Activated CD8-positive, alpha-beta T cell treated with anti-CD3 and anti-CD28 coated beads for 36 hours (primary cell): ENCODE measurements at regions not wholly inside any gene's neighbourhood (a gene's known extent, or its start where the extent isn't known, plus 50 kb on each side); places are given as distances from the start of the nearest gene placed in this dataset.

ENCODE experiments used
- ATAC-seq: fragments of 200-7000 bp; cut with Tn5 transposase; one replicate; pipeline ENCODE4 v1.10.0; 2021; ENCODE audit warnings: mild to moderate bottlenecking, moderate library complexity
- CTCF ChIA-PET: fragments of 350-600 bp; sonication (Branson Sonifier 250); formaldehyde crosslinking; loops from one replicate; lab custom pipeline; 2021; ENCODE audit warnings: antibody characterized with exemption; lab: Charles Lee
- POLR2A ChIA-PET: fragments of 350-600 bp; sonication (Branson Sonifier 250); formaldehyde crosslinking; loops from one replicate; lab custom pipeline; 2021; ENCODE audit warnings: antibody characterized with exemption; lab: Charles Lee
- DNase-seq: peaks from one replicate; pipeline ENCODE4 v3.0.0-alpha.2; 2020
- H3K27ac Mint-ChIP-seq: one replicate; pipeline ENCODE4 v1.8.0; 2021; ENCODE audit warnings: mild to moderate bottlenecking, mixed read lengths
- H3K27me3 Mint-ChIP-seq: one replicate; pipeline ENCODE4 v1.8.0; 2021; ENCODE audit warnings: mixed read lengths
- H3K36me3 Mint-ChIP-seq: one replicate; pipeline ENCODE4 v1.8.0; 2021; ENCODE audit warnings: low read depth, mixed read lengths
- H3K4me1 Mint-ChIP-seq: one replicate; pipeline ENCODE4 v1.8.0; 2021; ENCODE audit warnings: low read depth, mixed read lengths
- H3K4me3 Mint-ChIP-seq: one replicate; pipeline ENCODE4 v1.8.0; 2021; ENCODE audit warnings: mild to moderate bottlenecking, moderate library complexity, mixed read lengths
- H3K9me3 Mint-ChIP-seq: one replicate; pipeline ENCODE4 v1.8.0; 2021; ENCODE audit warnings: mixed read lengths
- intact Hi-C: fragments of 100-400 bp; cut with micrococcal nuclease; formaldehyde crosslinking; loops from one replicate; pipeline ENCODE4 v1.10.0; 2022
- TF ChIP-seq, protein P1 (sequence below): fragments of 200-600 bp; IDR thresholded peaks from one replicate; pipeline ENCODE4 v1.8.0; 2022; ENCODE audit warnings: antibody characterized with exemption, mild to moderate bottlenecking

GRCh38 chr3:145191543-145191942, 969.4 kb downstream of the PLOD2 start:
- H3K27ac Mint-ChIP-seq: no peak overlapping the region
- no peaks in the 10 kb centered on the region for H3K4me1 Mint-ChIP-seq
- no peaks in the 10 kb centered on the region for H3K36me3 Mint-ChIP-seq
- ChIA-PET POLR2A (no interaction called here), CTCF (no interaction called here)
- DNase-seq (no peak), ATAC-seq (no peak)
- H3K4me3 Mint-ChIP-seq: no peak overlapping the region
- TF ChIP-seq, protein P1, sequence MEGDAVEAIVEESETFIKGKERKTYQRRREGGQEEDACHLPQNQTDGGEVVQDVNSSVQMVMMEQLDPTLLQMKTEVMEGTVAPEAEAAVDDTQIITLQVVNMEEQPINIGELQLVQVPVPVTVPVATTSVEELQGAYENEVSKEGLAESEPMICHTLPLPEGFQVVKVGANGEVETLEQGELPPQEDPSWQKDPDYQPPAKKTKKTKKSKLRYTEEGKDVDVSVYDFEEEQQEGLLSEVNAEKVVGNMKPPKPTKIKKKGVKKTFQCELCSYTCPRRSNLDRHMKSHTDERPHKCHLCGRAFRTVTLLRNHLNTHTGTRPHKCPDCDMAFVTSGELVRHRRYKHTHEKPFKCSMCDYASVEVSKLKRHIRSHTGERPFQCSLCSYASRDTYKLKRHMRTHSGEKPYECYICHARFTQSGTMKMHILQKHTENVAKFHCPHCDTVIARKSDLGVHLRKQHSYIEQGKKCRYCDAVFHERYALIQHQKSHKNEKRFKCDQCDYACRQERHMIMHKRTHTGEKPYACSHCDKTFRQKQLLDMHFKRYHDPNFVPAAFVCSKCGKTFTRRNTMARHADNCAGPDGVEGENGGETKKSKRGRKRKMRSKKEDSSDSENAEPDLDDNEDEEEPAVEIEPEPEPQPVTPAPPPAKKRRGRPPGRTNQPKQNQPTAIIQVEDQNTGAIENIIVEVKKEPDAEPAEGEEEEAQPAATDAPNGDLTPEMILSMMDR: no peak
- intact Hi-C loops: no loop called here
- H3K9me3 Mint-ChIP-seq: peaks cover 4% of the 10 kb centered on the region
- H3K27me3 Mint-ChIP-seq: no peaks in the 10 kb centered on the region

- TF ChIP-seq, protein P1: no peak
- Mint-ChIP-seq H3K27ac (no peak overlapping the region), H3K36me3 (no peaks in the 10 kb centered on the region), H3K9me3 (peaks cover 10% of the 10 kb centered on the region), H3K4me1 (no peaks in the 10 kb centered on the region), H3K27me3 (no peaks in the 10 kb centered on the region), H3K4me3 (no peak overlapping the region)
- POLR2A ChIA-PET: no interaction called here
- intact Hi-C loops: no loop called here
- DNase-seq: no peak
- CTCF ChIA-PET: no interaction called here
- ATAC-seq: no peak
Observed at GRCh38 chr3:145197051-145197820, 963.7 kb downstream of the PLOD2 start.

GRCh38 chr3:145197821-145198220, 963.2 kb downstream of the PLOD2 start:
- Mint-ChIP-seq H3K27me3 (no peaks in the 10 kb centered on the region), H3K36me3 (no peaks in the 10 kb centered on the region), H3K4me1 (no peaks in the 10 kb centered on the region), H3K27ac (no peak overlapping the region), H3K4me3 (no peak overlapping the region), H3K9me3 (peaks cover 10% of the 10 kb centered on the region)
- POLR2A ChIA-PET: no interaction called here
- ATAC-seq (no peak), DNase-seq (no peak)
- intact Hi-C loops: no loop called here
- CTCF ChIA-PET: no interaction called here
- TF ChIP-seq, protein P1: no peak

DNA sequence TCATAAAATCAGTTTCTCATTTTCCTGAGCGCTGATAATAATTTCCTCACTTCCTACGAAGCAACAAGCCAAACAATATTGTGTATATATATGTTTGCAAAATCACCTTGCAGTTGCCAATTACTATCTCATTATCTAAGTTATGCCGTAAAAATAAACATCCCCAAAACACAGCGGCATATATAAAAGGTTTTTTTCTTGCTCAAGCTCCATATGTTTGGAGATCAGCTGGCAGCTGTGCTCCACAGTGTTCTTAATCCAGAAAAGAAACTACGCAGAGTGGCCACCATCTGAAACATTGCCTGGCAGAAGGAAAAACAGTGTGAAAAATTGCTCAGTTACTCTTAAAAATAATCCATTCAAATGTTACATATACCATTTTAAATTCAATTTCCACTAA, 951.4 kb downstream of the PLOD2 start:
- ChIA-PET CTCF (interaction anchor here (0.6 kb wide), 1 partner anchor 902 kb away, joined by 3 read pairs; no protein-coding TSS in a partner anchor), POLR2A (no interaction called here)
- DNase-seq (no peak), ATAC-seq (no peak)
- no peaks in the 10 kb centered on the region for H3K9me3 Mint-ChIP-seq
- no peak overlapping the region for H3K4me3 Mint-ChIP-seq
- no peaks in the 10 kb centered on the region for H3K4me1 Mint-ChIP-seq
- TF ChIP-seq, protein P1: no peak
- H3K27me3 Mint-ChIP-seq: no peaks in the 10 kb centered on the region
- no peak overlapping the region for H3K27ac Mint-ChIP-seq
- H3K36me3 Mint-ChIP-seq: no peaks in the 10 kb centered on the region
- intact Hi-C loops: no loop called here

DNA sequence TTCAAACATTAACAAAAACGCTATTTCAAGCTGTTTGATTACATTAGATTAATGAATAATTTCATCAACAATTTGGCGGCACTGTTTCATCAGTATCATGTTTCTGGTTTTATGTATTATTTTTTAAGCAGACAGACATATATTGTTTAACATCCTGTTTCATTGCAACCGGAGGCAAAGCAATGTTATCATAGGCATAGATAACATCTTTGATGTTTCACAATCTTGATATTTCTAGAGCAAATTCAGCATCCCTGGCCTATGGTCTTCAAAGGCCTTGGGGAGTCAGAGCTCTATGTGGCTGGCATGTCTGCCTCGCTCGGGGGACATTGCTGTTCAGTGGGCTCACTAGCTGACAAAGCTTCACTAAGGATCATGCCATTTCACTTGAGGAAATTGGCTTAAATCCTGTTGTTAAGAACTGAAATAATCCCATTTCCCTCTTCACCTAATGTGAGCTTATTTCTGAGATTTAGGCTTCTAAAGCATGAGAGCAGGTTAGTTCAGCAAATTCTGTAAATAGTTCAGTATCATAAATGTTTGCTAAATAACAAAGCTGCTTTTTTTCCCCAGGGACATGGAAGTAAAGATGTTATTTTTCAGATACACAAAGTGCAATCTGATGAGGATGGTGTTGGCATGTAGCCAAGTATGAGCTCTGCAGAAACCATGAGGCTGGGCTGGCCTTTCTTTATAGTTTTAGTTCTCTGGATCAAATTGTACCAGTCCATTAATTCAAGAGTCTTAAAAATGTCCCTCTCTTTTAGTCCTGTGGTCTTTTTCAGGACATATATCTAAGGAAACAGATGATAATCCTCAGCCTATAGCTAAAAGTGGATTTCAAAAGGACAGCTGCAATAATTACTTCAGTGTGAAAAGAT, 941.4 kb downstream of the PLOD2 start:
- TF ChIP-seq, protein P1: no peak
- H3K27me3 Mint-ChIP-seq: no peaks in the 10 kb centered on the region
- H3K27ac Mint-ChIP-seq: no peak overlapping the region
- intact Hi-C loops: no loop called here
- ChIA-PET POLR2A (no interaction called here), CTCF (no interaction called here)
- DNase-seq: no peak
- no peak for ATAC-seq
- H3K36me3 Mint-ChIP-seq: no peaks in the 10 kb centered on the region
- H3K4me1 Mint-ChIP-seq: no peaks in the 10 kb centered on the region
- no peak overlapping the region for H3K4me3 Mint-ChIP-seq
- peaks cover 10% of the 10 kb centered on the region for H3K9me3 Mint-ChIP-seq
